Common myeloid progenitor, CD34-positive (primary cell): ENCODE measurements at regions not wholly inside any gene's neighbourhood (a gene's known extent, or its start where the extent isn't known, plus 50 kb on each side); places are given as distances from the start of the nearest gene placed in this dataset.

Experiments
- CTCF ChIA-PET: fragments of 350-600 bp; sonication (Branson Sonifier 250); formaldehyde crosslinking; loops from one replicate; lab custom pipeline; 2021; ENCODE audit warnings: antibody characterized with exemption; lab: Charles Lee
- POLR2A ChIA-PET: fragments of 350-600 bp; sonication (Branson Sonifier 250); formaldehyde crosslinking; loops from one replicate; lab custom pipeline; 2021; ENCODE audit warnings: antibody characterized with exemption; lab: Charles Lee
- DNase-seq, 3 donors: peaks; one replicate each; pipeline versions ENCODE4 v3.0.0 to v3.0.0-alpha.2; 2013
- H3K27ac ChIP-seq, 2 experiments: 1 replicate in 1 of 2; 2 replicates in 1 of 2; pipeline ENCODE4 v1.7.0; 2013; ENCODE audit warnings: inconsistent platforms in 2 of 2, low read length in 2 of 2, mild to moderate bottlenecking in 2 of 2, low read depth in 1 of 2, moderate library complexity in 1 of 2; ENCODE audit not compliant: severe bottlenecking in 2 of 2, insufficient read depth in 1 of 2, poor library complexity in 1 of 2
- H3K27me3 ChIP-seq, 5 experiments: replicated peaks in 2 of 5; 1 replicate in 3 of 5; 2 replicates in 2 of 5; pipeline versions ENCODE4 v1.6.1 to v1.7.0; 2013; ENCODE audit warnings: low read length in 4 of 5, mild to moderate bottlenecking in 2 of 5, moderate library complexity in 2 of 5, inconsistent platforms in 1 of 5; ENCODE audit not compliant: insufficient read depth in 5 of 5, control insufficient read depth in 4 of 5
- H3K36me3 ChIP-seq, 4 experiments: 1 replicate in 2 of 4; 2 replicates in 2 of 4; pipeline versions ENCODE4 v1.6.1 to v1.7.0; 2013; ENCODE audit warnings: low read length in 3 of 4, control low read depth in 1 of 4, mild to moderate bottlenecking in 1 of 4; ENCODE audit not compliant: control insufficient read depth in 4 of 4, insufficient read depth in 4 of 4
- H3K4me1 ChIP-seq, 4 experiments: 1 replicate in 3 of 4; 2 replicates in 1 of 4; pipeline versions ENCODE4 v1.6.1 to v1.7.1; 2013; ENCODE audit warnings: low read length in 3 of 4, mild to moderate bottlenecking in 3 of 4, control low read depth in 1 of 4, inconsistent platforms in 1 of 4, moderate library complexity in 1 of 4; ENCODE audit not compliant: control insufficient read depth in 4 of 4, insufficient read depth in 4 of 4; ENCODE audit errors: control extremely low read depth in 1 of 4
- H3K4me3 ChIP-seq, 7 experiments: 1 replicate in 4 of 7; 2 replicates in 3 of 7; pipeline versions ENCODE4 v1.5.1 to v1.7.0; 2013; ENCODE audit warnings: mild to moderate bottlenecking in 7 of 7, low read length in 6 of 7, moderate library complexity in 6 of 7, inconsistent platforms in 2 of 7, low read depth in 2 of 7, control low read depth in 1 of 7; ENCODE audit not compliant: insufficient read depth in 4 of 7, control insufficient read depth in 1 of 7; ENCODE audit errors: extremely low read depth in 1 of 7
- H3K9me3 ChIP-seq, 5 experiments: 1 replicate in 4 of 5; 2 replicates in 1 of 5; pipeline versions ENCODE4 v1.6.1 to v1.7.1; 2013; ENCODE audit warnings: low read length in 4 of 5, mild to moderate bottlenecking in 2 of 5, inconsistent platforms in 1 of 5, low read depth in 1 of 5, moderate library complexity in 1 of 5; ENCODE audit not compliant: control insufficient read depth in 4 of 5, insufficient read depth in 2 of 5; ENCODE audit errors: control extremely low read depth in 1 of 5
- WGBS: methylation state at CpG from one replicate; pipeline ENCODE4 v1.1.5; 2013; ENCODE audit not compliant: insufficient coverage; 5-methylcytosine and 5-hydroxymethylcytosine counted together

- peak; percentile 77 to 94 (median 92) for DNase-seq
- no peaks in the 10 kb centered on the region for H3K27me3 ChIP-seq
- no peak overlapping the region for H3K27ac ChIP-seq
- WGBS, result 2% methylated on average over 5 of the region's 5 CpGs
- H3K36me3 ChIP-seq, result no peaks in the 10 kb centered on the region
- no peak overlapping the region for H3K4me3 ChIP-seq
- ChIA-PET CTCF (interaction anchor here (1.5 to 2.7 kb wide), 3 partner anchors 12 to 41 kb away, joined by 3 to 13 read pairs (median 13); no protein-coding TSS in a partner anchor), POLR2A (no interaction called here)
- H3K9me3 ChIP-seq, result no peaks in the 10 kb centered on the region
- peaks cover 3 to 19% (median 17%) of the 10 kb centered on the region in 4 experiments for H3K4me1 ChIP-seq
Observed at GRCh38 chr22:22410121-22410520, 98.4 kb downstream of the ZNF280B start.

GRCh38 chr22:22410677-22411076 is 97.9 kb downstream of the ZNF280B start:
- Histone ChIP-seq H3K4me1 (peaks cover 3 to 19% (median 17%) of the 10 kb centered on the region in 4 experiments), H3K36me3 (no peaks in the 10 kb centered on the region), H3K9me3 (no peaks in the 10 kb centered on the region), H3K27me3 (peaks cover 0 to 2% (median 0%) of the 10 kb centered on the region in 5 experiments), H3K4me3 (no peak overlapping the region), H3K27ac (no peak overlapping the region)
- peak in 1 of 3 donors; percentile 8 for DNase-seq
- WGBS, result 41% methylated on average over 3 of the region's 3 CpGs
- ChIA-PET POLR2A (interaction anchor here (0.7 kb wide), 1 partner anchor 38 kb away, joined by 3 read pairs; no protein-coding TSS in a partner anchor), CTCF (interaction anchor here (1.5 kb wide), 1 partner anchor 42 kb away, joined by 3 read pairs; no protein-coding TSS in a partner anchor)

- no peak overlapping the region for H3K27ac ChIP-seq
- no peaks in the 10 kb centered on the region for H3K9me3 ChIP-seq
- no peak for DNase-seq
- WGBS, result no CpG with 5 or more reads among the region's 1 CpG
- CTCF ChIA-PET, result interaction anchor here (0.9 to 4.1 kb wide), 3 partner anchors 10 to 56 kb away, joined by 3 to 18 read pairs (median 5); no protein-coding TSS in a partner anchor
- no peak overlapping the region for H3K4me3 ChIP-seq
- POLR2A ChIA-PET, result no interaction called here
- H3K36me3 ChIP-seq, result no peaks in the 10 kb centered on the region
- peaks cover 3 to 16% (median 14%) of the 10 kb centered on the region in 4 experiments for H3K4me1 ChIP-seq
- peaks cover 2 to 27% (median 3%) of the 10 kb centered on the region in 5 experiments for H3K27me3 ChIP-seq
Observed at GRCh38 chr22:22414266-22414665, 94.3 kb downstream of the ZNF280B start.

GRCh38 chr22:22417495-22418162 is 90.9 kb downstream of the ZNF280B start:
- Histone ChIP-seq H3K4me3 (no peak overlapping the region), H3K9me3 (no peaks in the 10 kb centered on the region), H3K27me3 (peaks cover 8 to 50% (median 22%) of the 10 kb centered on the region in 5 experiments), H3K36me3 (no peaks in the 10 kb centered on the region), H3K27ac (no peak overlapping the region), H3K4me1 (no peaks in the 10 kb centered on the region)
- no peak for DNase-seq
- POLR2A ChIA-PET, result no interaction called here
- CTCF ChIA-PET, result interaction anchor here (0.7 kb wide), 1 partner anchor 40 kb away, joined by 3 read pairs; no protein-coding TSS in a partner anchor
- WGBS, result 95% methylated on average over 4 of the region's 9 CpGs

- 86% methylated on average over 2 of the region's 2 CpGs for WGBS
- Histone ChIP-seq H3K4me3 (no peak overlapping the region), H3K27ac (no peak overlapping the region), H3K9me3 (no peaks in the 10 kb centered on the region), H3K4me1 (no peaks in the 10 kb centered on the region), H3K27me3 (peaks cover 8 to 50% (median 22%) of the 10 kb centered on the region in 5 experiments), H3K36me3 (no peaks in the 10 kb centered on the region)
- no peak for DNase-seq
- POLR2A ChIA-PET, result no interaction called here
- CTCF ChIA-PET, result interaction anchor here (0.7 kb wide), 1 partner anchor 39 kb away, joined by 3 read pairs; no protein-coding TSS in a partner anchor
Observed at GRCh38 chr22:22418163-22418549, 90.4 kb downstream of the ZNF280B start.

GRCh38 chr22:22418957-22419356 is 89.6 kb downstream of the ZNF280B start:
- WGBS, result no CpG with 5 or more reads among the region's 2 CpGs
- Histone ChIP-seq H3K4me3 (no peak overlapping the region), H3K27me3 (peaks cover 8 to 50% (median 22%) of the 10 kb centered on the region in 5 experiments), H3K36me3 (no peaks in the 10 kb centered on the region), H3K4me1 (no peaks in the 10 kb centered on the region), H3K9me3 (no peaks in the 10 kb centered on the region), H3K27ac (no peak overlapping the region)
- no peak for DNase-seq
- CTCF ChIA-PET, result no interaction called here
- POLR2A ChIA-PET, result no interaction called here

GRCh38 chr22:22420580-22420979 is 88.0 kb downstream of the ZNF280B start:
- Histone ChIP-seq H3K4me1 (no peaks in the 10 kb centered on the region), H3K27me3 (peaks cover 8 to 48% (median 22%) of the 10 kb centered on the region in 5 experiments), H3K27ac (no peak overlapping the region), H3K9me3 (no peaks in the 10 kb centered on the region), H3K36me3 (no peaks in the 10 kb centered on the region), H3K4me3 (no peak overlapping the region)
- DNase-seq, result no peak
- no CpG with 5 or more reads among the region's 4 CpGs for WGBS
- ChIA-PET POLR2A (no interaction called here), CTCF (interaction anchor here (1.1 to 3.0 kb wide), 3 partner anchors 11 to 51 kb away, joined by 3 to 13 read pairs (median 3); no protein-coding TSS in a partner anchor)
